CD4-positive, alpha-beta T cell treated with Interleukin-15 for 1 hour (primary cell): ENCODE measurements at regions not wholly inside any gene's neighbourhood (a gene's known extent, or its start where the extent isn't known, plus 50 kb on each side); places are given as distances from the start of the nearest gene placed in this dataset.
"Not testable (repeated sequence)": the region's sequence is repeated elsewhere in the genome, so short reads cannot be mapped to it uniquely, and the experiment has no call there.

Experiments used
- DNase-seq: peaks from one replicate; pipeline ENCODE4 v3.0.0-alpha.2; 2020

- DNase-seq, result no peak
Observed at GRCh38 chr5:10921160-10921559, 160.1 kb upstream of the DAP start.

GRCh38 chr5:10920400-10920799 is 159.4 kb upstream of the DAP start:
- DNase-seq, result no peak

DNA sequence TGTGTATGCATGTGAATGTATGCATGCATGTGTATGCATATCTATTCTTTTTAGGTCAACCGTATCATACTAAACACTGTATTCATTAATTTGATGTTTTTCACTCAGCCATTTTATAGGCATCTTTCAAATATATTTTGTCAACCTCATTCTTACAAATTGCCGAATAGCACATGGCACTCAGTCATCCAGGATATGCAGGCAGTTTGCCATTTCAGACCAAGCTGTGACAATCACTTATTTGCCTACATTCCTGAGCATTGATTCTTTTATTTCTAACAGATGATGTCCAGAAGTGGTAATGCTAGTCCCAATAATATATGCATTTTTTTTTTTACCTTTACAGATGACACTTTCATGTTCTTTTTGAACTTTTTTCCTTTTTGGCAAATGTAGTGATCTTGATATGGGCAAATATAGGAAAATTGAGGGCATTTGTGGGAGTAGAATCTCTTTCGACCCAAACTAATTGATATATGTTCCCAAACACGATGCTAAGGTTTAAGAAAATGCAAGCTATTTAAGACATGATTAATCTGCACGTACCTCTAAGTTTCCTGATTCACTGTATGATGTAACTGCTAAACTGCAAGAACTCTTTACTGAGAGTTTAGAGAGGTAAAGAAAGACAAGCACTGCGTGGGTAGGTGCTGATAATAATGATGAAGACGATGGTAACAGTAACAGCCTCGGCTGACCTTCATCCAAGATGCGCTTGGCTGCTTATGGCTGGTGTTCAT is 153.9 kb upstream of the DAP start:
- DNase-seq, result no peak

DNA sequence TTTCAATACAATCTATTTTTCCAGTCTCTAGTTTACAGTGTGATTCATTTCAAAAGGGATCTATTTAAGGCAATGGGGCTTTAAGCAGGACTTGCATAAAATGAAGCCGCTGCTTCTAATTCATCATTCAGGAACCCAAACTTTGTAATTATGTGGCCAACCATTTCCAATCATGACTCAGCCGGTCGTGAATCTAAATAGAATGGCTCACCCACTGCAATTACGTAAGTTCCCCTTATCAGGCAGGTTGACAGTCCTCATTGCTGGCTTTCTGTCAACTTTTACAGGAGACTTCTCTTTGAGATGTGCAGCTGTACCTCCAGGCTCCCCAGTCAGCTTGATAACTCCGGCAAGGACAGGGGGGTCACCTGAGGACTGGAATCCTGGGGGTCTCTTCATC is 152.8 kb upstream of the DAP start:
- DNase-seq, result peak; percentile 20

DNA sequence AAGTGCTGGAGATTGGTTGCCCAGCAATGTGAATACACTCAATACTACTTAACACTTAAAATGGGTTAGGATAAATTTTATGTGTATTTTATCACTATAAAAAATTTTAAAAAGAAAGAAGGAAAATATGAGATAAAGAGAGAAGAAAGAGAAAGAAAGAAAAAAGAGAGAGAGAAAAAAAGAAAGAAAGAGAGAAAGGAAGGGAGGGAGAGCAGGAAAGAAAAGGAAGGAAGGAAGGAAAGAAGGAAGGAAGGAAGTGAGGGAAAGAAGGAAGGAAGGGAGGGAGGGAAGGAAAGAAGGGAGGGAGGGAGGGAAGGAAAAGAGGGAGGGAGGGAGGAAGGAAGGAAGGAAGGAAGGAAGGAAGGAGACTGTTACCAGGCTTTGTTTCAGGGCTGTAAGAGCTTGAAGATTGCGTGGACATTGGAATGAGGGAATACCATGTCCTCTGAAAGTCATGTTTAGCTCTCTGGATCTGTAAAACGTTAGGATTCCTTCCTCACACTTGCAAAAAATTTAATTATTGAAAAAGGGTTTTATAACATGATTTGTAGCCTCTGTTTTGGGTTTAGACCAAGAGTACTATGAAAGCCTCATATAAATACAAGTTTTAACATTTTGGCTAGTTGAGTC is 152.3 kb upstream of the DAP start:
- no peak for DNase-seq

GRCh38 chr5:10912435-10912834 is 151.4 kb upstream of the DAP start:
- no peak for DNase-seq

DNA sequence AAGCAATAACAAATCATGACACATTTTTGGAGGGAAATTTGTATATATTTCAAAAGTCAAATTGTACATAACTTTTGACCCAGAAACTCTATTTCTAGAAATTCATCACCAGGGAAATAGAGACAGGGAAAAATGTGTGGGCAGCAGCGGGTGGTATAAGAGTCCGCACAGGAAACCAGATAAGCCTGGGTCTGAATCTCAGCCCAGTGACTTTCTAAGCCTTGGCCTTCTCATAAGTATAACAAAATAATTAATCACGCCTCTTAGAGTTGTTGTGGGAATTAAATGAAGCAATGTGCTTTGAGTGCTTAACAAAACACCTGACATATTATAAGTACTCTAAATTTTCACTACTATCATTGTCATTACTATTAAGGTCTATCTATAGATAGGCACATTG is 149.2 kb upstream of the DAP start:
- no peak for DNase-seq

DNA sequence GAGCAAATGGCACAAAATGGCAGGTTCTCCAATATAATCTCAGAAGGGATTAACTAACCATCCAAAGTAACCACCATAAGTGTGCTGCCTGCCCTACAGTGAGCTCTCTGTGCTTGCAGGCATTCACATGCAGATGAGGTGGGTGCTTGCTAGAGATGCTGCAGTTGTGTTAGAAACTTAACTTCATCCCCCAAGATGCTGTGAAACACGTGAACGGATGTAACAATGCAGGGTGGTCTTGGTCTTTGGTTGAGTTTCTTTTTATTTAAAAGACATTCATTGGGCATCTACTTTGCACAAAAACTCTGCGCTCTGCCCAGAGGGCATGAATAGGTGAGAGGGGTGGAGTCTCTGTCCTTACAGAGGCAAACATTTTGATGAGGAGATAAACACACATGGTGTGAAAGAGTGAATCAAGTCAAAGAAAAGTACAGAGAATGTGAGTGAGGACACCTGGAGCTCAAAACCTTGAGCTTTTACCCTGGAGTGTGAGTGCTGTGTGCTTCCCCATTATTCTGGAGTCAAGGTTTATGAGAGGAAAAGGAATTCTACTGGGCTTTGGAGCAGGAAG is 143.9 kb upstream of the DAP start:
- DNase-seq, result no peak

DNA sequence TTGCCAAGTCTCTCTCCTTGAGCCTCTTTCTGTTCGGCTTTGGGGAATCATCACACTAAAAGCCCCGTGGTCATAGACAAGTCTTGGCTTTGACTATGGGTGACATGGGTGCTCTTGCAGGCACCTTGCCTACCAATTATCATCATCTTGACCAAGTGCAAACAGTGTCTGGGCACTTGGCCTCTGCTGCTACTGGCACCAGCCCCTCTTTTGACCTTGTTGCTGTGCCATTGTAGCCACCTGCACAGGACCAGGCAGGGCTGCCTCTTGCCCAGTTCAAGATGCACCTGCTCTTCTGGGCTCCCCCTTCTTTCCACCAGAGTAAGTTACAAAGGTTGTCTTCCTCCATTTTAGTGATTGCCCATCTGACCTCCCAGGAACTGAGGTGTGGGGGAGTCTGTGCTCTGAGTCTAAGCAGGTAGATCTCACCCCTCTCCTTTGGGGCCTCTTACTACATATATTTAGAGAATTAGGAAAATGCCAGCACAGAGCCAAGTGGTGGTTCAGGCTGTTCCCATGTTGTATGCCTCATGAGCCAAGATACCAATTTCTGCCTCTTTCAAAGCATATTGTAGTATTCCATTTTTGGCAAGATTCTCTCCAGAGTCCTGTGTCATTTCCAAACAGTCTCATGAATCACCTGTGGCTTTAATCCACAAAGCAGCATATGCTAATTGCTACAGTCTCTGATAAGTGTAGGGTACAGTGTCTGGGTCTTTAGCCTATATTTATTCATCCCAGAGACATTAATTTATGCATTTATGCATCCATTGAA is 142.9 kb upstream of the DAP start:
- no peak for DNase-seq

- no peak for DNase-seq
Observed at GRCh38 chr5:10902145-10902544, 141.1 kb upstream of the DAP start.

- DNase-seq, result no peak
Observed at GRCh38 chr5:10898514-10898913, 137.5 kb upstream of the DAP start.

GRCh38 chr5:10896016-10896415 is 135.0 kb upstream of the DAP start:
- no peak for DNase-seq

DNA sequence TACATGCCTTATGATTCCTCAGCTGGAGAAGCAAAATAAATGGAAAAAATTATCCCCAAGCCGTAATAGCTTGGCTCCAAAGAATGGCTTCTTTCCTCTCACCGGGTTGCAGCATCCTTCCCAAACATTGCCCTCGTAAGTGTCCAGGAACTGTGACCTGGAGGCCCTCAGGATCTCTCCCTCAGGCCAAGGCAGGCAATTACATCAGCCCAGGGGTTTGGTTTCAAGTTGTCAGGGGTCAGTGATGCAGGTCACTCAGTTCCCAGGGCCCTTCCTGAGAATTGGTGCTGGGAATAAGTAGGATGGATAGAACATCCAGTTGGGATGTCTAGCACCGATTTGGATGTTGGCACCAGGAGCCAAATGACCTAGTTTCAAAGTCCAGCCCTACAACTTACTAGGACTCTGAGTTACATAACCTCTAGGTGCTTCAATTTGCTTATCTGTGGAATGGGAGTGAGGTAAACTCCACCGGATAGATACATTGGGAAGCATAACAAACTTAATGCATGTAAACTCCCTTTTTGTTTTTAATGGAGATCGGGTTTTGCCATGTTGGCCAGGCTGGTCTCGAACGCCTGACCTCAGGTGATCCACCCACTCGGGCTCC is 133.5 kb upstream of the DAP start:
- no peak for DNase-seq

DNA sequence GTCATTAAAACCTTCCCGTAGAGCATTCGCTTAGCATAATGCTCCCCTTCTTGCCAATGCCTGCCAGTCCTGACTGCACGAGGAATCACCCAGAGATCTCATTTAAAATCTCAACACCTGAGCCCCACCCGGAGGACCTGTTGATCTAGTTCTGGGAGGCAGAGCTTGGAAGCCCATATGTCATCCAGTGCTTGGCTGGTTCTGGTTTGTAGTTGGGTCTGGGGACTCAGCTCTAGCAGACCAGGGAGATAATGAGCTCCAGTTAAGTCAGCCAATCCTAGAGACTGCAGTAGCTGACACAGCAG is 131.8 kb upstream of the DAP start:
- DNase-seq, result no peak

GRCh38 chr5:10892147-10892910 is 131.3 kb upstream of the DAP start:
- no peak for DNase-seq

DNA sequence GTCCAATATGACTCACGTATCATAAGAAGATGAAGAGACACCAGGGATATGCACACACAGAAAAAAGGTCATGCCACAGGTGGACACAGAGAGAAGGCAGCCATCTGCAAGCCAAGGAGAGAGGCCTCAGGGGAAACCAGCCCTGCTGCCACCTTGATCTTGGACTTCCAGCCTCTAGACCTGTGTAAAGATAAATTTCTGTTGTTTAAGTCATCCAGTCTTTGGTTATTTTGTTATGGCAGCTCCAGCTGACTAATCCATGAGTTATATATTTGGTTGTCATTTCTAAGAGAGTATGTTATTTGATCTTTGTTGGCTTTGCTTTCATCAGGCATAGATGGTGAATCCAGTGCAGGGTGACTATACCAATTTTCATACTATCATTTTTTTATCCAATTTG is 130.2 kb upstream of the DAP start:
- no peak for DNase-seq

- DNase-seq, result no peak
Observed at GRCh38 chr5:10886497-10886896, 125.5 kb upstream of the DAP start.

- no peak for DNase-seq
Observed at GRCh38 chr5:10885026-10885425, 124.0 kb upstream of the DAP start.

- not testable (repeated sequence) for DNase-seq
Observed at GRCh38 chr5:10883945-10884344, 122.9 kb upstream of the DAP start.

DNA sequence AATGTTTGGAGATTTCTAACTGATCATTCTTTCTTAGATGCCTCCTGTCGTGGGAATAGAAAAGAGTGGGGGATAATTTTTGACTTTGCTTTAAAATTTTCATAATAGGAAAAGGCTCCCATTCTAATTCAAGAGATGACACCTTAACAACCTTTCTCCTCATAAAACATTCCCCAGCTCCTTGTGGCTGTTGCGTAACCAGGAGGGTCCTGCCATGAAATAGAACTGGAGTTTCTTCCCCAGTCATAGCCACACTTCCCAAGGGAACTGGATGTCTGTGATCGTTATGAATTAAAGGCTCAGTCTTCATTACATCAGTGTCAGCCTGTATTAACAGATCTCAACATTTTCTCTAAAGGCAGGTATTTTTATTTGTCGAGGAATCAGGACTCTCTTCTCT is 119.9 kb upstream of the DAP start:
- DNase-seq, result no peak

- DNase-seq, result not testable (repeated sequence)
Observed at GRCh38 chr5:10876996-10877395, 116.0 kb upstream of the DAP start.

- no peak for DNase-seq
Observed at GRCh38 chr5:10876006-10876744, 115.1 kb upstream of the DAP start.
